NCI-H748 treated with DMSO at 0.1 percent for 48 hours (cell line): ENCODE measurements at regions not wholly inside any gene's neighbourhood (a gene's known extent, or its start where the extent isn't known, plus 50 kb on each side); places are given as distances from the start of the nearest gene placed in this dataset.
"Not testable (repeated sequence)": the region's sequence is repeated elsewhere in the genome, so short reads cannot be mapped to it uniquely, and the experiment has no call there.

Experiments
- DNase-seq: peaks from one replicate; lab custom pipeline; 2025; lab: John Stamatoyannopoulos, UW

DNA sequence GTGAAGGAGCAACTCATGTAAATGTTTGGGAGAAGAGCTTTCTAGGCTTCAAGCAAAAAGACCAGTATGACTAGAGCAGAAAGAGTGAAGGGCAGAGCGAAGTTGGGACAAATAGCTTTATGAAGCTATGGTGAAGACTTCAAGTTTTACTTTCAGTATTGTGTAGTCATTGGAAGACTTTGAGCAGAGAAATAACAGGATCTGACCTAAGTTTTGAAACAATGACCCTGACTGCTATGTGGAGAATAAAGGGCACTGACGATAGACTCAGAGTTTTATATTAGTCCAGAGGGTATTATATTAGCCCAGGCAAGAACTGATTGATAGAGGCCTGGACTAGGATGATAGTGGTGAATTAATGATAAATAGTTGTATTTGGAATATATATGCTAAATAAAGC lies 187.3 kb downstream of the KTN1 start:
- no peak for DNase-seq

DNA sequence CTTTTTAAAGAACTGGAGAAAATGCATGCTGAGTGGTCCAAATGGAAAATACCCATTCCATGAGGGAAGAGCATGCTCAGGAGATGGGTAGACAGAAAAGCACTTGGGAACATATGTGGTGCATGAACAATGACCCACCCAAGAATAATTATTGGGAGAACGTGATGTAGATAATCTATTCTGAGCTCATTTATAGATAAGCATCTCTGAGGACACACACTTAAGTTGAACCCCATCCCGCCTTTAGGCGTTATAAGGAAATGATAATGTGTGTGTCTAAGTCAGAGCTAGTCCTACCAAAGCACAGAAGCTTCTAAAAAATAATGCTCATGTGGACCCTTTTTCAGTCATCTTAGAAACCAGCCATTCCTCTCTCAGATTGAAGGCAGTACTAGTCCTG lies 189.9 kb downstream of the KTN1 start:
- DNase-seq = no peak

DNA sequence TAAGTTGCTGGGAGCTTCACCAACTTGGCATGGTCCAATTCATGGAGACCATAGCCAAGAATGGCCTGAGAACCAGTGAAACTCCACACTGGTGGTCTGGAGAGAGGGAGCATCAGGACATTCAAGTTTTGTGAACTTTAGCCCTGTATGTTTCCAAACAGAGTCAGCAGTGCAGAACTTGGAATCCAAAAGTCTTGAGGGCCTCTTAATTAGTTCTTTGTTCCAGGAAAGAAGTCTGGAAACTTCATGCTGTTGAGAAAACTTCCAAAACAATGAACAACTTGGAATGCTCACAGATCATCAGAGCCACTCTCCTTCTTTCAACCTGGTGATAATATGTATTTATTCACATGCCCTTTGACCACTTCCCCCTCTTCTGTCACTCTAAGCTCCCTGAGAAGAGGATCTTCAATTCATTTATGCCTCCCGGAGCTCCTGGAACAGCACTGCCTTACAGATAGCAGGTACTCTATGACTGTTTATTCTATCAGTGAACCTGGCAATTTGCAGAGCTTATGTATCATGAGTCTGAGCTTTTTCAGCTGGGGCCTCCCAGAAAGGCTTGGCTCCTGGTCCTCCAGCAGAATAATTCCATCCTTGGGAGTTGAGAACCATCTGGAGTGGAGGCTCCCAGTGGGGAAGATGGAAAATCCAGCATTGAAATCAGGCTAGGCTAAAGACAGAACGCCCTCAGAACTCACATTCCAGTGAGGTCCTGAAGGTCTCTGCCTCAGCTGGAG lies 191.4 kb downstream of the KTN1 start:
- DNase-seq = no peak

DNA sequence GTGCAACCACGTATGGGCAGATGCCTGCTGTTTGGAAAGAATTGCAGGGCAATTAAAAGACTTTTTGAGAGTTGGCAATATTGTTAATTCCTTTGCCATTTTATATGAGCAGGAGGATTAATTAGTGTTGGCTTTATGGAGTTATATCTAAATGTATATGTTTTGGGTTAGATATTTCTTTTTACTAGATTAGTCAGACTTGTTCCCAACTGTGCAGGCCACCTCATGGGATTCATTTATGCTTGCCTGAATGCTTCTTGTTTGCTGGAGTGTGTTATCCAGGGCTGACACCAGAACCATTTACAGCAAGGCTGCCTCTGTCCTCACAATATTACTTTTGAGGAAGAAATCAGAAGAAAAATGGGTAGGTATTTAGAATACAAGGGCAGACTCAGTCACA lies 192.5 kb downstream of the KTN1 start:
- no peak for DNase-seq

DNA sequence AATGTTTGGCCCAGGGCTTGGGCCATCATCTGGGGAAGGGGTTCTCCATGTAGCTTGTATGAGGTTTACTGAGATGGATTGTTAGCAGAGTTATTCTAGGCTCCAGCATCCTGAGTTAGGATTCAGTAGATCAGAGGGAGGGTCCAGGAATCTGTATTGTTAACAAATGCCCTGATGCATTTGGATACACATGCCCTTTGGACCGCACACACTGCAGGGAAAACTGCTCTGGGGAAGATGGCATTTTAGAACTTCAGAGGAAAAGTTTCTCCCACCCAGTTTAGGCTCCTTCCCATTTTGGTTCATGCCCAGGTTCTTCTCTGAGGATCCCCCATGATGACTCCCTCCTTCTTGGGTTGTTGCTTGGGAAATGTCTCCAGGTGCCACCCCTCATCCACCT lies 193.3 kb downstream of the KTN1 start:
- DNase-seq = no peak

DNA sequence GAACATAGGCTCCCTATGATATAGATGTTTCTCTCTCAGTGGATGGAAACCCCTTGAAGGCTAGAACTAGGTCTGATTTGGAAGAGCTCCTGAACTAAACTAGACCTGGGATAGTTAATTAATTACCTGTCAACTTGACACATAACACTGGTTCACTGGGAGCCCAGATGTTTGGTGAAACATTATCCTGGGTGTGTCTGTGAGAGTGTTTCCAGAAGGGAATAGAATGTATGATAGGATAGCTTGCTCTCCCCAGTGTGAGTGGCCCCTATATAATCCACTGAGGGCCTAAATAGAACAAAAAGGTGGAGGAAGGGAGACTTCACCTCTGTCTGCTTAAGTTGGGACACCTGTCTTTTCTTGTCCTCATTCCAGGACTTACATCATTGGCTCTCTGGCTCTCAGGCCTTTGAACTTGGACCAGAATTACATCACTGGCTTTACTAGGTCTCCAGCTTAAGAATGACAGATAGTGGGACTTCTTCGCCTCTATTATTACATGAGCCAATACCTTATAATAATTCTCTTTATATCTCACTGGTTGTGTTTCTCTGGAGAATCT lies 194.1 kb downstream of the KTN1 start:
- DNase-seq = no peak

DNA sequence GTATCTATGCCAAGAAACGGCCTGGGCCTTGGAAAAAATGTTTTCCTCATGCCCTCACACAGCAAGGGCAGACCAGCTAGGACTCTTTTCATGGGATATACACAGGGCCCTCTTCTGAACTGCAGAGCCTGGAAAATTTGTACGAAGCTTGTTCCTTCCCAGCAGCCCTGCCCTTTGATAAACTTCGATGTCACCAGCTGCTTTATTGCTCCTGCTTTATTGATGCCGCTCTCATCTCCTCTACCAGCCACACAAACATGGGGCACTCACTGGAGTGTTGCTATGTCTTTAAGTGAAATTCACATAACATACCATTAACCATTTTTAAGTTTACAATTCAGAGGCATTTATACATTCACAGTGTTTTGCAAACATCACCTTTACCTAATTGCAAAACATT lies 197.9 kb downstream of the KTN1 start:
- DNase-seq = no peak

DNA sequence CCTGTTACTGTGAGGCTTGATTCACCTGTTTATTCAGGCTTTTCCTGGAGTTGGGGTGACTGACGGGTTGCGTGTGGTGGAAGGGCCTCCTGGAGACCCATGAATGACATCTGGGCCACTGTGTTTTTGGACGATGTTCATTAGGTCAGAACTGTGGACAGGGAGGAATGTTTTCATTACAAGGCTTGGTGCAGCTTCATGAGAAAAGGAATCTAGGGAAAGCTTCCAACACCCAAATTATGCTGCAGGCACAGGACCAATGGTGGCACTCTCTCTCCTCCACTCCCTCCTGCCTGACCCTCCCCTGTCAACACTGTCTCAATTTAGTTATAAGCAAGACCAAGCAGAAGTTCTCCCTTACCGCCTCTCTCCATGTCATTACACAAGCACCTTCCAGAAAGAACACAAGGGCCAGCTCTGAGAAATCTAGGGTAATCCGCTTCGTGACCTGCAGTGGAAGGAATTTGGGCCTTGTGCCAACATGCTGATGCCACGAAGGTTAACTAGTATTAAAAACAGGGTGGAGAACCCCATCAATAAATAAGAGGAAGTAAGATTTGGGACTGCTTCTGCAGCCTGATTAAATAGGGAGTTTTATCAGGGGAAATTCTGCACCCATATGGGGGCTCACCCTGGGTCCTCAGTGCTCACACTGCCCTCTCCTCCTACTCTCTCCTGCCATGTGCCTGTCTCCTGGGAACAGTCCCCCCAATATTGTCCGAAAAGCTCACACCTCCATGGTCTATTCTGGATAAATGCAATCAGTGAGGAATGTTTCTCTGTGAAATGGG lies 200.3 kb downstream of the KTN1 start:
- DNase-seq = no peak

DNA sequence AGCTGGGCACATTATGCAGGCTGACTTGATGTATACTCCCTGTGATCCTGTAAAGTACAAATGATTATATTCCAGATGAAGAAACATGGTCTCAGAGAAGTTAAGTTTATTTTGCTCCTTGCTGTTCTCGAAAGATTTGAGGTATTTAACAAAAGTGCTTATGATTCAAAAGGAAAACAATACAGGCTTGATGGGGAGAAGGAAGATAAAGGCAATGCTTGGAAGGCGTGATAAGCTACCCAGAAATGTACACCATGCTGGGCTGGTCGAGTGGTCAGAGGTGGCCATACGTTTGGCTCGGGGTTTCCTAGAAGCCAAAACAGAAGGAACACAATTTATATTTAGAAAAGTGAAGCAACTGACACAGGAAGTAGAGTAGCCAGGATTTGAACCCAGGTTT lies 201.0 kb downstream of the KTN1 start:
- no peak for DNase-seq

DNA sequence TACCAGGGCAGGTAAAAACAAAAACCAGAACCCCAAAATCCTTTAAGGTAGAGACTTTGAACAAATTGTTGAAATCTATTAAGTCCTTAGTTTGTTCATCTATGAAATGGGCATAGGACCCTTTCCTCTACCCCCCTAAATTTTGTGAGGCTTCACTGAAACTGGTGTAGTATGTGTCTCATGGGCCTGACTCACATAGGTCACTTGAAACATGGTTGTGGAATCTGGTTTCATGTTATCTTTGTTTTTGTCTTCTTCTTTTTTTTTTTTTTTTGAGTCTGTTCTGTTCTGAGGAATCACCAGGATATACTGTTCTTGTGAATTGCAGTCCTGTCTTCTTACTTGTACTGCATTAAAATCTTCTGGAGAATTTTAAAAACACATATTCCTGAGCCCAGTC lies 202.2 kb downstream of the KTN1 start:
- no peak for DNase-seq

DNA sequence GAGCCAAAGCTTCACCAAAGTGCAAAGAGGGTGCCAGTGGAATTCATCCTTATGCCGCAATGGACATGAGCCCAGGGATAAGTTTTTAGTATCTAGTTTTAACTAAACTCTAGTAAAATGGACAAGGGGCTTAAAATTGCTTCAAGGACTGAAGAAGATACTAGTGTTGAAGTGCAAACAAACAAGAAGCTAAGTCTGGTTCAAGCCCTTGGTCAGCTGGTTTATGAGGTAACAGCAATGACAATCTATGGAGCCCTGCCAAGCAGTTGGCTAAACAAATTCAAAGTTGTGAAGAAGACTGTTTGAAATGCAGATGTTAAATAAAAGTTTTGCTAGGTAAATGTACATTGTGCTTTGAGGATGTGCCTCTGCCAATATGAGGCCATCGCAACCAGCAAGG lies 209.4 kb downstream of the KTN1 start:
- DNase-seq = no peak

DNA sequence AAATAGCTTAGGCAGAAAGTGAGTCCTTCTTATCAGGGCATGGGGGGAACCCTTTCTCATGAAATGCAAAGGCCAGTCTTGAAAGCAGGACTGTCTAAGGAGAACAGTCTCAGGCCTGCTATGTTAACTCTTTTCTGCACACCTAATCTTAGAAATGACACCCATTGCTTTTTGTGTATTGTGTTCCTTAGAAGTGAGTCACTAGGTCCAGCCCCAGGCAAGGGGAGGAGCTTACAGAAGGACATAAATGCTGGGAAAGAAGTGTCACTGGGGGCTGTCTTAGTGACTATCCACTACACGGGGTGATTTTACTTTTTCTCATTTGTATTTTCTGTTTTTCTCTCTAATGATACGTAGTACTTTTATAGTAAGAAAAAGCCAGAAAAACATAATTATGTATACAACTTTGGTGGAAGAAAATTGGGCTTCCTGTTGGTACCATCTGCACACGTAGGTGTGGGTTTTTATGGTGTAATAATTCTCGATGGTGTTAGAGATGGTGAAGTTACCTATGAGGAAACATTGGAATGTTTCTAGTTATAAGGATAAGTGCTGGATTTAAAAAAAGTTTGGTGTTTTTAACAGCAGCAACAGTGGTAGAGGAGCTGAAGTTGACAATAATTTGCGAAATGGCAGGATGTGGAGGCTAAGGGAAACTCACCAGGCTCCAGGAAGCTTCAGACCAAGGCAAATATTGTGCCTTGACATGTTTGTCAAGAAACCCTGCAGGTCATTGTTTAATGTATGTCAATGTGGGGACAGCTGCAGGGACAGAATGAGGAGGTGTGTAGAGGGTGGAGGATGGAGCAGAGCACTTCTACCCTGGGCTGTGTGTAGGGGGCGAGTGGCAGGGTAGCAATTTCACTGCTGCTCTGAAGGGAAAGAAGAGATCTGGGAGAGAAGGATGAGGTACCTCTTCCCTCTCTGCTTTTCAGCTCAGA lies 214.9 kb downstream of the KTN1 start:
- peak; percentile 41 for DNase-seq

DNA sequence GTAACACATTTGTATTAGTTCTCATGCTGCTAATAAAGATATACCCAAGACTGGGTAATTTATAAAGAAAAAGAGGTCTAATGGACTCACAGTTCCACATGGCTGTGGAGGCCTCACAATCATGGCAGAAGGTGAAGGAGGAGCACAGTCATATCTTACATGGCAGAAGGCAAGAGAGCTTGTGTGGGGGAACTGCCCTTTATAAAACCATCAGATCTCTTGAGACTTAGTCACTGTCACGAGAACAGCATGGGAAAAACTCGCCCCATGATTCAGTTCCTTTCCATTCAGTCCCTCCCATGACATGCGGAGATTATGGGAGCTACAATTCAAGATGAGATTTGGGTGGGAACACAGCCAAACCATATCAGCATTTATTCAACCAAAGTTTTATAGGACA lies 216.5 kb downstream of the KTN1 start:
- not testable (repeated sequence) for DNase-seq

DNA sequence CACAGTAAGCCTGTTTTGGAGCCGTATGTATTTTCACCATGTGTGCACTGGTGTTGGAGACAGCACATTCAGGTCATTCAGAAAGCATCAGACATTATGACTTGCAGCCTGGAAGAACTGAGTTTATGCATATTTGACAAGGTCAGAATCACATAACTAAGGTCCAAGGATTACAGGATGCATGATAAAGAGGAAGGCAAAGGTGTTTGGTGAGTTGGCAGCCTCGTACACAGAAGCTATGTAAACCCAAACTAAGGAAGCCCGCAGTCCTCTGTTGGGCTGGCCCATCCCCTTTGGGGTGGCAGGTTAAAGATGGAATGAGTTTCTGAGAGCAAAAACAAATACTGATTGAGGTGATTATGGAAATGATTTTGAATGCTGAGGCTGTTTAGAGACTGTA lies 218.4 kb downstream of the KTN1 start:
- no peak for DNase-seq

DNA sequence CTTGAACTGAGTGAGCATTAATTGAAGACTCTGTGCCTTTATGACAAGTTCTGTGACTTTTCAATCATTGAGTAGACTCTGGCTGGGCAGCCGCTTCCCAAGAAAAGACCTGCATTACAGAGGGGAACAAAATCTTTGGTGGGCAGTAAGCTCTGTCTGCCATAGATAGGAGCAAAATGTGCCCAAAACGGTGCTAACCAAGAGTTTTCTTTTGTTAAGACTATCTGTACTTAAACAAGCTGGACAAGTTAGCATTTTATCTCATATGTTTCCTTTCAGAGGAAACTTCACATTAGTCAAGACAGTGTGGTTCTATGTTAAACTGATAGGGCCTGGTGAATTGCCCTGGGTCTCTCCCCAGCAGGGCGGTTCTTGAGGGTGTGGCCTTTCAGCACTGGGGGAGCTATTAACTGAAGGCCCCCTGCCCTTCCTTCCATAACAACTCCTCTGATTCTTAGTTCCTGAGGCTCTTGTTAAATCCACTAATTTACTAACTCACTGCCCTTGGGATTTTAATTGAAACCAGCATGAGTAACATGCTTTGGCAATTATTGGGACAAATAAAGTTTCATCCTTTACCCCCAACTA lies 219.6 kb downstream of the KTN1 start:
- no peak for DNase-seq

DNA sequence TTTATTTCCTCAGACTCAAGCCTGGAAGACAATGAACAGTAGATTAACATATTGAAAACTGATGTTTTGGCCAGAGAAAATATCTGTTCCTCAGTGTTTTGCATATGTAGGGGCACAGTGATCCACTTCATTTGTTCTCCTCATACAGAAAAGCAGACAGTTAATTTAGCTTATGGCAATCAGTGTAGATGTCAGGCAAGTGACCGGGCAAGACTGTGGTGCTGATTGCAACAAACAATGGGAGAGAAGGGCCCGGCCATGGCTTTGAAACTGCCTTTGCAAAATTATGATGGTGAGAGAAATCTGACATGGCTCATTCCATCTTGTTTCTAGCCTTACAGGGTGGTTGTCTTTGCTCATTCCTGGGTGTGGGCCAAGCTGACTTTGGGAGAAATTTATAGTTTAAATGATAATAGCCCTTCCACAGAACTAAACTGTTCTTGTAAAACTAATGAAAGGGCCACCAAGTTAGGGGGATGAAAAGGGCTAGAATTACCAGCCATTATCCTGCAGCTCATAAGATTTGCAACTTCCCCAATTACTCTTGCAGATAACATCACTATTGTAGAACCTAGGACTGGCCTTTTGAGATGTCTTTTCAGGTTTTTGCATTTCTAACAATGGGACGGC lies 220.3 kb downstream of the KTN1 start:
- DNase-seq = no peak

DNA sequence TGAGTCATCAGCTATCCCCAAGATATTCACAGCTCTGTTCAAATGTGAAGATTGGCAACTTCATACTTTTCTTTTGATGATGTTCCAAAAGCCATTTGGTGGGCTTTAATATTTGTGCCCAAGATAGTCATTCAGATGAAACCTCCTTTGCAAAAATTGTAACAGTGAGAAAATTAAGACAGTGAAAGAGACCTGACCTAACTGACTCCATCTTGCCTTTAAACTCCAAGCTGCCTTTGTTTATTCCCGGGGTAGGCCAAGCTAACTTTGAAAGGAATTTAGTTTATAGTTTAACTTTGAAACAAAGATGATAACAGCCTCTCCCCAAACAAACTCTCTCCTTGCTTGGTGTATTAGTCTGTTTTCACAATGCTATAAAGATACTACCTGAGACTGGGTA lies 221.1 kb downstream of the KTN1 start:
- DNase-seq = no peak

DNA sequence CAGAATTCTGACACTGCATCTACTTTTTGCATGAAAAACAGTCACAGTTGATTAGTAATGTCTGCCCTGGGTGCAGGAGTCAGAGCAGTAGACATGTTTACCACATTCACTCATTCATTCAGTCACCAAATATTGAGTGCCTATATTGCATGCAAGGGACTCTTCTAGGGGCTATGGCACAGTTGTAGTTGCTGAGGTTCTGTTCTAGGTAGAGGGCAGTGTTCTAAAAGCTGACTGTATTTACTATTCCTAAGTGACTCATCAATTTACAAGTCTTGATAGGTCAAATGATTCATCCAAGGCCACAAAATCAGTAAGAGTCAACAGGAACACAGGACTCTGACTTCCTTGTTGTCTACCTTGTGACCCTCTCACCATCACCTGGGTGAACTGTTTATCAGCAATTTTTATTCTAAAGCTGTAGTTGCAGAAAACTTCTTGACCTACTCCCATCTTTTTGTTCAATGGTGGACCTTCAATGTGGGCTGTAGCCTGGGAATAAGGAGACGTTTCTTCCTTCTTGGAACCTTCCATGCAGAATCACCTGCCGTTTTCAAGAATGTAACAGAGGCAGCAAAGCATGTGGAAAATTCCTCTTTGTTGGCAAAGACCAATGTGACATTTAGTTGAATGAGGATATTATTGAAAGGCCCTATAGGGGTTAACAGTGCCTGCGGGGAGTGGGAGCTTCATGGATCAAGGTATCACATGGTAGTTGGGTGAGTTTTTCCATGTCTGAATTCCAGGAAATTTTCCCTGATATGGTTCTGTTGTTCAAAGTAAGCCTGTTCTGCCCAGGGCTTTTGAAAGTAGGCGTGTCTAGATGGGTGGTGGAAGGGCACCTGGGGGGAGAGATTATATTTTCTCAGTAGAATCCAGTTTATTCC lies 223.2 kb downstream of the KTN1 start:
- DNase-seq = peak; percentile 14

DNA sequence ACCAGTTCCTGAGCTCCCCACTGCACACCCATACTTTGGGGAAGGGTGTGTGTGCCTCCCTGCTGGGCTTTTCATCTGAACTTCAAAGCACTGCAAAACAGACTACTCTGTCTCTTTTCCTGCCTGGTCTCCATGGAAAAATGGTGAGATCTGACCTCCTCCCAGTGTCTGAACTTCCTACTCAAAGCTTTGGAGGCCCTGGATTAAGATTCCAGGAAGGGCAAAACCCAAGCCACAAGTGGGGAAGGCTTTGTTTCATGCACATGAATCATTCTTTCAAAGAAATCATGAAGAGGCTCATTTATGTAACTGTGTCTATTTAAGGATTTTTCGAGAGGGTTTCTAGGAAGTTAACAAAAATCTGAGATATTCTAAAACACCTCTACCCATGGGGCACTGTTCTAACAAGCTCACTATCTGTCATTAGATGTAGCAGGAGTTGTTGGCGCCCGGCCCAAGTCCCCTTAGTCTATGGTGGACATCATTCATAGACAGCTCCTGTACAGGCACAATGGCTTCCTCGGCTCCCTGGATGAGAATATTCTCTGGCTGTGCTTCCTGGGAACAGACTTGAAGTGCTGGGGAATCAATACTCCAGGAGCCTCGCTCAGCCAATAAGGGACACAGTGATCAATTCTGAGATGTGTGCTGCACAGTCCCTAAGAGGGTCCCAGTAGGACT lies 224.0 kb downstream of the KTN1 start:
- DNase-seq = no peak

DNA sequence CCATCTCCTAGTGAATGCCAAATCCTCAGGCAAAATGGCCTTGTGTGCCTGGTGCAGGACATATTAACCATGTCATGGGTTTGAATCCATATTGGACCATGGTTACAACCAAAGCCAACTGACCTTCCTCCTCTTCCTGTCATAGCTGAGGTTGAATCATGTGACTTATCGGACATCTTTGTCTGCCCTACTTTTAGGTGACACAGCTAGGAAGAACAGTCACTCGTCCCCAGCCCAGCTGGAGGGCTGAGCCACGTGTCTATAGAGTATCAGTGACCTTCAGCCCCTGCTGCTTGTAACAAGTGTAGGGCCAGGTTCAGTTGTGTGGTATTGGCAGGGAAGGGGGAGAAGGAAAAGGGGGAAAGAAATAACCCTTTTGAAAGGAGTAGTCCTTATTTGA lies 225.2 kb downstream of the KTN1 start:
- DNase-seq = no peak
